HEK293T (cell line): ENCODE measurements at regions not wholly inside any gene's neighbourhood (a gene's known extent, or its start where the extent isn't known, plus 50 kb on each side); places are given as distances from the start of the nearest gene placed in this dataset.

Source experiments
- ARNT ChIP-seq: fragments of 450-650 bp; IDR thresholded peaks from 2 replicates; pipeline ENCODE4 v1.6.1; 2017; ENCODE audit warnings: mild to moderate bottlenecking
- BHLHE40 ChIP-seq: fragments of 450-650 bp; IDR thresholded peaks from 2 replicates; pipeline ENCODE4 v1.6.1; 2016; ENCODE audit warnings: mild to moderate bottlenecking, moderate library complexity, borderline replicate concordance
- CTBP1 ChIP-seq: fragments of 450-650 bp; IDR thresholded peaks from 2 replicates; pipeline ENCODE4 v1.6.1; 2016; ENCODE audit warnings: borderline replicate concordance
- FOXA1 ChIP-seq: fragments of 450-650 bp; IDR thresholded peaks from 2 replicates; pipeline ENCODE4 v1.6.1; 2016; ENCODE audit warnings: mild to moderate bottlenecking
- FOXM1 ChIP-seq: fragments of 450-650 bp; IDR thresholded peaks from 2 replicates; pipeline ENCODE4 v1.6.1; 2017; ENCODE audit warnings: mild to moderate bottlenecking, borderline replicate concordance
- HDGF ChIP-seq: fragments of 450-650 bp; IDR thresholded peaks from 2 replicates; pipeline ENCODE4 v1.6.1; 2017; ENCODE audit warnings: antibody characterized with exemption, borderline replicate concordance
- LEF1 ChIP-seq: fragments of 450-650 bp; IDR thresholded peaks from 2 replicates; pipeline ENCODE4 v1.6.1; 2017; ENCODE audit warnings: mild to moderate bottlenecking, borderline replicate concordance
- NFRKB ChIP-seq: fragments of 450-650 bp; IDR thresholded peaks from 2 replicates; pipeline ENCODE4 v1.6.1; 2016; ENCODE audit warnings: mild to moderate bottlenecking, moderate library complexity
- PKNOX1 ChIP-seq: fragments of 450-650 bp; IDR thresholded peaks from 2 replicates; pipeline ENCODE4 v1.6.1; 2016
- SP1 ChIP-seq: fragments of 450-650 bp; IDR thresholded peaks from 2 replicates; pipeline ENCODE4 v1.6.1; 2017
- SUZ12 ChIP-seq: fragments of 450-650 bp; IDR thresholded peaks from 2 replicates; pipeline ENCODE4 v1.6.1; 2016; ENCODE audit warnings: mild to moderate bottlenecking
- TARDBP ChIP-seq: fragments of 450-650 bp; IDR thresholded peaks from 2 replicates; pipeline ENCODE4 v1.6.1; 2016
- ZNF384 ChIP-seq: fragments of 450-650 bp; IDR thresholded peaks from 2 replicates; pipeline ENCODE4 v1.6.1; 2016

GRCh38 chr5:120164986-120165385 lies 299.1 kb upstream of the PRR16 start:
- TF ChIP-seq FOXM1: no peak
- TF ChIP-seq BHLHE40: no peak
- no peak for TF ChIP-seq CTBP1
- TF ChIP-seq SP1: no peak
- no peak for TF ChIP-seq PKNOX1
- no peak for TF ChIP-seq TARDBP
- TF ChIP-seq HDGF: no peak
- no peak for TF ChIP-seq FOXA1
- no peak for TF ChIP-seq ARNT
- TF ChIP-seq LEF1: no peak
- TF ChIP-seq NFRKB: no peak
- no peak for TF ChIP-seq ZNF384
- no peak for TF ChIP-seq SUZ12
